ENCODE measurements at regions not wholly inside any gene's neighbourhood (a gene's known extent, or its start where the extent isn't known, plus 50 kb on each side); places are given as distances from the start of the nearest gene placed in this dataset.
A peak's percentile ranks its signal among the peaks of the same experiment; 100 is the strongest.

- Histone ChIP-seq H3K36me3 (replicated peaks in 1 of 2) (no peaks in the 10 kb centered on the region), H3K27me3 (no peaks in the 10 kb centered on the region), H3K4me3 (no peak overlapping the region), H3K4me1 (replicated peaks in 1 of 2) (no peaks in the 10 kb centered on the region), H3K27ac (no peak overlapping the region), H3K9me3 (replicated peaks in 1 of 3) (no peaks in the 10 kb centered on the region)
- intact Hi-C loops (cut with DNase I): no loop called here
- TF ChIP-seq CTCF (IDR thresholded peaks at IDR 0.05) (no peak), POLR2A (IDR thresholded peaks at IDR 0.05) (no peak)
- peak in 2 of 7 donors; percentile 10 to 14 for DNase-seq
- WGBS, 4 donors: 85 to 93% (median 90%) methylated on average over 31 to 35 of the region's 35 CpGs
These were observed 97.4 kb downstream of the FOXL3 start for GRCh38 chr7:387132-388022.

DNA sequence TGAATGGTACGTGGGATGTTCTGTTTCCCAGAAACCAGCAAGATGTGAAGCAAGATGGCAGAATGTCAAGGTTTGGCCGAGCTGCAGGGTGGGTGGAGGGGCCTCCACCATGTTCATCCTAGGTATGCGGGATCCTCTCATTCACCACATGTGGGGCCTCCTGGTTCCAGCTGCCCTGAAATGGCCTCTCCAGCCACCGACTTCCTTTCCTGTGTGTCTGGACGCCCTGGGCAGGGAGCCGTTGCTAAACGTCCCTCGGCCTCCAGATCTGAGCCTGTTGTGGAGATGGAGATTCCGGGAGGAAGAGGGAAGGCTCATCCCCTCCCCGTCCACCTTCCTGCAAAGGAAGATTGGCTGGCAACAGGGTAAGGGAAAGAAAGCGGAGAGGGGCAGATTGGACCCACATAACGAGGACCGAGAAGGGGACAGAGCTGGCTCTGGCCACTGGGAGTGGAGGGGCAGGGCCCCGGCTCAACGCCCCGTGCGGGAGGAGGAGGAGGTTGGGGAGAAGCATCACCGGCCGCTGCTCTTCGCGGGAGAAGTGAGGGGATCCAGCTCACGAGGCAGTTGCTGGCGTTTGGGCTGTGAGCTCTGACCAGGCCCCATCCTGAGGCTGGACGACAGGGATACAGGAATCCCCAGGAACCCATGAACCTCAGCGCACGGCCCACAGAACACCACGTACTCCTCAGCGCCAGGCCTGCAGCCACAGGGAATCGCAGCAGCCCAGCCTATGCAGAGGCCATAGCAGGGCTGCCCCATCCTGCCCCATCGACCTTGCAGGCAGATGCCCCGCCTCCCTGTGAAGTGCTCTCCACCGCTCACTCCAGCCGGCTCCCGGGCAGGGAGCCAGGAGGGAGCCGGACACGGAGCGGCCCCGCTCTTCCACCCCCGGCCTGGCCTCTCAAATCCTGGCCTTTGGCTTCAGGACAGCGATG, 98.3 kb downstream of the FOXL3 start:
- WGBS, 4 donors: 76 to 81% (median 80%) methylated on average over 27 to 40 of the region's 40 CpGs
- DNase-seq: peak in 2 of 7 donors; percentile 6 to 17
- Histone ChIP-seq H3K9me3 (replicated peaks in 1 of 3) (no peaks in the 10 kb centered on the region), H3K4me3 (no peak overlapping the region), H3K4me1 (replicated peaks in 1 of 2) (no peaks in the 10 kb centered on the region), H3K27ac (no peak overlapping the region), H3K27me3 (no peaks in the 10 kb centered on the region), H3K36me3 (replicated peaks in 1 of 2) (no peaks in the 10 kb centered on the region)
- no peak for TF ChIP-seq POLR2A (IDR thresholded peaks at IDR 0.05)
- no peak for TF ChIP-seq CTCF (IDR thresholded peaks at IDR 0.05)
- intact Hi-C loops (cut with DNase I): no loop called here

- intact Hi-C loops (cut with DNase I): no loop called here
- TF ChIP-seq CTCF (IDR thresholded peaks at IDR 0.05) (no peak), POLR2A (IDR thresholded peaks at IDR 0.05) (no peak)
- no peak overlapping the region for H3K27ac ChIP-seq
- H3K27me3 ChIP-seq: no peaks in the 10 kb centered on the region
- 90 to 94% (median 92%) methylated on average over 18 to 31 of the region's 31 CpGs for WGBS, 4 donors
- H3K36me3 ChIP-seq (replicated peaks in 1 of 2): no peaks in the 10 kb centered on the region
- DNase-seq: peak in 1 of 7 donors; percentile 7
- H3K9me3 ChIP-seq (replicated peaks in 1 of 3): no peaks in the 10 kb centered on the region
- H3K4me3 ChIP-seq: no peak overlapping the region
- H3K4me1 ChIP-seq (replicated peaks in 1 of 2): no peaks in the 10 kb centered on the region
These were observed 99.2 kb downstream of the FOXL3 start for GRCh38 chr7:388961-389701.

Data from adrenal gland (tissue), 9 donors.